ENCODE measurements at regions not wholly inside any gene's neighbourhood (a gene's known extent, or its start where the extent isn't known, plus 50 kb on each side); places are given as distances from the start of the nearest gene placed in this dataset.
"Not testable (repeated sequence)": the region's sequence is repeated elsewhere in the genome, so short reads cannot be mapped to it uniquely, and the experiment has no call there.

DNA sequence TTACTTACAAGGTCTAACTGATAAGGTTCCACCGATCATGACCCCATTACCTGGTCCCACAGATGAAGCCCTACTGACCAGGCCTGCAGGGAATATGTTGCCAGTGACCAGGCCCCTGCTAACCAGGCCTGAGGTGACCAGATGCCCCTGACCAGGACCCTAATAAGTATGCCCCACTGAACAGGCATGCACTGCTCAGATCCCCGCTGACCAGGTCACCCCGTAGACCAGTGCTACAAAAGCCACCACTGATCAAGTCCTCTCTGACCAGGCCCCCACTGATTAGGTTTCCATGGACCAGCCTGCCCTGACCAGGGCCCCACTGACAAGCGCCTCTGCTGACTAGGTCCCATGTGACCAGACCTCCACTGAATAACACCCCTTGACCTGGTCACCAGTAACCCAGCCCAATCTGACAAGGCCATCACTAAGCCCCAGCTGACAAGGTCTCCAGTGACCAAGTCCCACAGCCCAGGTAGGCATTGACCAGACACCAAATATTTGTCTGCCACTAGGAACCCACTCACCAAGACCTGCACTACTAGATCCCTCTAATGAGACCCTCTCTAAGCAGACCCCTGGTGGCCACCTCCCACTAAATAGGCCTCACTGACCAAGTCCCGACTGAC is 228.5 kb downstream of the CWH43 start:
- ATAC-seq; intact Hi-C loops (cut with DNase I); H3K27ac ChIP-seq; DNase-seq; H3K4me3 ChIP-seq; H3K4me1 ChIP-seq; H3K36me3 ChIP-seq; H3K27me3 ChIP-seq: not testable (repeated sequence)
- peaks cover 0 to 17% (median 0%) of the 10 kb centered on the region in 11 donors for H3K9me3 ChIP-seq
- 67 to 70% methylated on average over 5 of the region's 5 CpGs for WGBS, 2 donors

DNA sequence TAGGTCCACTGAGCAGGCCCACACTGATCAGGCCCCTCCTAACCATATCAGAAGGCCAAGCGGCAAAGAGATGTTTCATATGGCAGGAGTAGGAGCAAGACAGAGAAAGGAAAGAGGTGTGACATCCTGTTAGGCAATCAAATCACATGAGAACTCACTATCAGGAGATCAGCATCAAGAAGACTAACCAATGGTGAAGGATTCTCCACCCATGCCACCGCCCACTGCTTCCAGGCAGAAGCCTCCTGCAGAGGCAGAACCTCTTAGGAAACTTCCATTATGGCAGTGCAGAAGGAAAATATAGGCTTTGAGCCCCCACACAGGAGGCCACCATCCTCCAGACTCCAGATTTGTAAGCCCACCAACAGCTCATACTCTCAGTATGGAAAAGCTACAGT is 229.0 kb downstream of the CWH43 start:
- H3K4me3 ChIP-seq; H3K27me3 ChIP-seq; DNase-seq; ATAC-seq; H3K4me1 ChIP-seq; intact Hi-C loops (cut with DNase I); H3K36me3 ChIP-seq; H3K27ac ChIP-seq: not testable (repeated sequence)
- H3K9me3 ChIP-seq: peaks cover 0 to 17% (median 0%) of the 10 kb centered on the region in 11 donors
- 58 to 74% methylated on average over 2 of the region's 2 CpGs for WGBS, 2 donors

DNA sequence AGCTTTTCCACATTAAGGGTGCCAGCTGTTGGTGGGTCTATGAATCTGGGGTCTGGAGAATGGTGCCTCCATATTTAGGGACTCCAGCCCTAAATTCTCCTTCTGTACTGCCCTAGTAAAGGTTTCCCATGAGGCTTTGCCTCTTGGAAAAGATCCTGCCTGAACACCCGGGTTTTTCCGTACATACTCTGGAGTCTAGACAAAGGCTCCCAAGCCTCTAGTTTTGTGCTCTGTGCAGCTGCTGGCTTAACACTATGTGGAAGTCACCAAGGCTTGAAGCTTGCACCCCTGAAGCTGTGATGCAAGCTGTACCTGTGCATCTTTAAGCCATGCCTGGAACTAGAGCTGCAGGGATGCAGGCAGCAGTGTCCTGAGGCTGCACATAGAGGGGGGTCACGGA is 230.5 kb downstream of the CWH43 start:
- H3K27ac ChIP-seq; intact Hi-C loops (cut with DNase I); H3K4me3 ChIP-seq; H3K27me3 ChIP-seq; ATAC-seq; H3K4me1 ChIP-seq; DNase-seq; H3K36me3 ChIP-seq: not testable (repeated sequence)
- H3K9me3 ChIP-seq: peaks cover 0 to 18% (median 0%) of the 10 kb centered on the region in 11 donors
- WGBS, 2 donors: 58 to 68% methylated on average over 3 of the region's 3 CpGs

DNA sequence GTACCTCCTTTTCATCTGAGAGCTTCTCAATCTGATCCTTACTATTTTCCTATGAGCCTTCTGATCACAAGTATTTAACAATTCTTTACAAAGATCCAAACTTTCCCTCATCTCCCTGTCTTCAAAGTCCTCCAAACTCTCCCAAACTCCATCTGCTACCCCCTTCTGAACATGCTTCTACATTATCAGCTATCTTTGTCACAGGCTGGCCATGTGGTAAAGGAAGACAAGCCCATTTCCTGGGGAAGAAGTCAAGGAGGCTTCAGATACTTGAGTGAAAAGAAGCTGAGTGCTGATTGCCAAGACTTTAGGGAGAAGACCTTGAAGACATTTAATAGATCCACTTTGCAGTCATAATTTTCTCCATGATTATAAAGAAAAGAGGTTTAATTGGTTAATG is 231.4 kb downstream of the CWH43 start:
- Histone ChIP-seq H3K27me3 (peaks cover 0 to 1% (median 0%) of the 10 kb centered on the region in 7 donors), H3K27ac (no peak overlapping the region), H3K36me3 (no peaks in the 10 kb centered on the region), H3K4me3 (no peak overlapping the region), H3K4me1 (no peaks in the 10 kb centered on the region), H3K9me3 (peaks cover 0 to 24% (median 0%) of the 10 kb centered on the region in 11 donors)
- intact Hi-C loops (cut with DNase I): no loop called here
- ATAC-seq (no peak), DNase-seq (no peak)
- TF ChIP-seq, protein P1, sequence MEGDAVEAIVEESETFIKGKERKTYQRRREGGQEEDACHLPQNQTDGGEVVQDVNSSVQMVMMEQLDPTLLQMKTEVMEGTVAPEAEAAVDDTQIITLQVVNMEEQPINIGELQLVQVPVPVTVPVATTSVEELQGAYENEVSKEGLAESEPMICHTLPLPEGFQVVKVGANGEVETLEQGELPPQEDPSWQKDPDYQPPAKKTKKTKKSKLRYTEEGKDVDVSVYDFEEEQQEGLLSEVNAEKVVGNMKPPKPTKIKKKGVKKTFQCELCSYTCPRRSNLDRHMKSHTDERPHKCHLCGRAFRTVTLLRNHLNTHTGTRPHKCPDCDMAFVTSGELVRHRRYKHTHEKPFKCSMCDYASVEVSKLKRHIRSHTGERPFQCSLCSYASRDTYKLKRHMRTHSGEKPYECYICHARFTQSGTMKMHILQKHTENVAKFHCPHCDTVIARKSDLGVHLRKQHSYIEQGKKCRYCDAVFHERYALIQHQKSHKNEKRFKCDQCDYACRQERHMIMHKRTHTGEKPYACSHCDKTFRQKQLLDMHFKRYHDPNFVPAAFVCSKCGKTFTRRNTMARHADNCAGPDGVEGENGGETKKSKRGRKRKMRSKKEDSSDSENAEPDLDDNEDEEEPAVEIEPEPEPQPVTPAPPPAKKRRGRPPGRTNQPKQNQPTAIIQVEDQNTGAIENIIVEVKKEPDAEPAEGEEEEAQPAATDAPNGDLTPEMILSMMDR (IDR thresholded peaks at IDR 0.05): no peak

DNA sequence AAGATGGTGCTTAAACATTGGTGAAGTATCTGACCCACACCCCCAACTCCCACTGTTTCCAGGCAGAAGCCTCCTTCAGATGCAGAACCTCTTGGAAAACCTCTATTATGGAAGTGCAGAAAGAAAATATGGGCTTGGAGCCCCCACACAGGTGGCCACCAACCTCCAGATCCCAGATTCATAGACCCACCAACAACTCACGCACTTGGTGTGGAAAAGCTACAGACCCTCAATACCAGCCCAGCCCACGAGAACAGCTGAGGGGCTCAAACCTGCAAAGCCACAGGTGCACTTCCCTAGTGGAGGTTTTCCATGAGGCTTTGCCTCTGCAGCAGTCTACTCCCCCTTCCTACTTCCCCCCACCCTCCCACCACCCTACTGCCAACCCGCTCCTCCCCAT is 232.0 kb downstream of the CWH43 start:
- intact Hi-C loops (cut with DNase I); H3K4me3 ChIP-seq; ATAC-seq; H3K27ac ChIP-seq; H3K36me3 ChIP-seq; H3K4me1 ChIP-seq; H3K27me3 ChIP-seq; DNase-seq: not testable (repeated sequence)
- WGBS, 2 donors: 62 to 78% methylated on average over 3 of the region's 3 CpGs
- H3K9me3 ChIP-seq: peaks cover 0 to 24% (median 0%) of the 10 kb centered on the region in 11 donors

DNA sequence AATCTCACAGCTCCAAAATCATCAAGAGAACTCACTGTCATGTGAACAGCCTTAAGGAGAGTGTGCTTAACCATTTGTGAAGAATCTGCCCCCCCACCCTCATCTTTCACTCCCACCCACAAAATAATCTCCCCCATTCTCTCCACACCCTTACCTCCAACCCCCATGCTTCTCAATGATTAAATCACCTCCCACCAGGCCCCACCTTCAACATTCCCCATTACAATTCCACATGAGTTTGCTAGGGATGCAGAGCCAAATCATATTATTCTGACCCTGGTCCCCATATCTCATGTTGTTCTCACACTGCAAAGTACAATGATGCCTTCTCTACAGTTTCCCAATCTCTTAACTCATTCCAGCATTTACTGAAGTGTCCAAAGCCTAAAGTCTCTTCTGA is 232.9 kb downstream of the CWH43 start:
- H3K4me3 ChIP-seq; H3K27me3 ChIP-seq; intact Hi-C loops (cut with DNase I); DNase-seq; ATAC-seq; H3K27ac ChIP-seq; H3K4me1 ChIP-seq; H3K36me3 ChIP-seq: not testable (repeated sequence)
- H3K9me3 ChIP-seq: peaks cover 0 to 20% (median 0%) of the 10 kb centered on the region in 11 donors

DNA sequence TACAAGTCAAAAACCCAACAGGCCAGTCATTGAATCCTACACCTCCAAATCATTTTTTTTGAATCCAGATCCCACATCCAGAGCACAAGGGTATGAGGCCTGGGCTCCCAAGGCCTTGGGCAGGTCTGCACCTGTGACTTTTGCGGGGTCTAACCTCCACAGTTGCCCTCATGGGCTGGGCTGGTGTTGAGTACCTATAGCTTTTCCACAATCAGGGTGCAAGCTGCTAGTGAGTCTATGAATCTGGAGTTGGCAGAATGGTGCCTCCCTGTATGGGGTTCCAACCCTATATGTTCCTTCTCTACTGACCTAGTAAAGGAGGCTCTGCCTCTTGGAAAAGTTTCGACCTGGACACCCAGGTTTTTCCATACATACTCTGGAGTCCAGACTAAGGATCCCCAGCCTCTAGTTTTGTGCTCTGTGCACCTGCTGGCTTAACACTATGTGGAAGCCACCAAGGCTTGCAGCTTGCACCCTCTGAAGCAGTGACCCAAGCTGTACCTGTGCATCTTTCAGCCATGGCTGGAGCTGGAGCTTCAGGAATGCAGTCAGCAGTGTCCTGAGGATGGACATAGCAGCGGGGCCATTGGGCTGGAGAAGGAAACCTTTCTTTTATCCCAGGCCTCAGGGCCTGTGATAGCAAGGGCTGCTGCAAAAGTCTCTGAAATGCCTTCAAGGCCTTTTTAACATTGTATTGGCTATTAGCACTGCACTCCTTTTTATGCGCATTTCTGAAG is 233.6 kb downstream of the CWH43 start:
- H3K27me3 ChIP-seq; H3K4me3 ChIP-seq; intact Hi-C loops (cut with DNase I); H3K4me1 ChIP-seq; H3K36me3 ChIP-seq; ATAC-seq; DNase-seq; H3K27ac ChIP-seq: not testable (repeated sequence)
- 37% methylated on average over 4 of the region's 4 CpGs for WGBS, 2 donors
- peaks cover 0 to 13% (median 0%) of the 10 kb centered on the region in 11 donors for H3K9me3 ChIP-seq

Data from heart right ventricle (tissue), 16 donors.